Astrocyte (in vitro differentiated cells and primary cell): ENCODE measurements at regions not wholly inside any gene's neighbourhood (a gene's known extent, or its start where the extent isn't known, plus 50 kb on each side); places are given as distances from the start of the nearest gene placed in this dataset.

ENCODE experiments used
- EZH2 ChIP-seq: IDR thresholded peaks from 2 replicates; pipeline ENCODE4 v1.6.1; 2012; ENCODE audit warnings: mild to moderate bottlenecking, low read length, inconsistent platforms; ENCODE audit not compliant: insufficient read depth
- TF ChIP-seq, protein P1 (sequence below): IDR thresholded peaks from 2 replicates; pipeline ENCODE4 v1.5.1; 2011; ENCODE audit warnings: low read depth, mild to moderate bottlenecking, inconsistent platforms, low read length, moderate library complexity; ENCODE audit not compliant: insufficient read depth

DNA sequence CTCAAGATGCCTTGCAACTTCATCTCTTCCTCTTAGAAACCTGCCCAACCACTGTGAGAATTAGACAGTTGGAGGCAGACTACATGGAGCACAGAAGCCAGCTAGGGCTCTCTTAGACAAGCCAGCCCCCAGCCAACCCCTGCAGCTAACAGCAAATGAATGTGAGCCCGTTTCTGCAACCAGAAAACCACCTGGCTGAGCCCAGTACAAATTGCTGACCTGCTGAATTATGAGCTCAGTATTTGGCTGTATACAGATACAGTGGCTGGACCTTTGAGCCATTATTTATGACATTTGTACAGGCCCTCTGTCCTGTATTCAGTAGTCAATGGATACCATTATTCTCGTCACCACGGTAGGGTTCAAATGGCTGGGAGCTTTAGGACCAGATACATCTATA is 112.9 kb downstream of the TBX5 start:
- TF ChIP-seq, protein P1, sequence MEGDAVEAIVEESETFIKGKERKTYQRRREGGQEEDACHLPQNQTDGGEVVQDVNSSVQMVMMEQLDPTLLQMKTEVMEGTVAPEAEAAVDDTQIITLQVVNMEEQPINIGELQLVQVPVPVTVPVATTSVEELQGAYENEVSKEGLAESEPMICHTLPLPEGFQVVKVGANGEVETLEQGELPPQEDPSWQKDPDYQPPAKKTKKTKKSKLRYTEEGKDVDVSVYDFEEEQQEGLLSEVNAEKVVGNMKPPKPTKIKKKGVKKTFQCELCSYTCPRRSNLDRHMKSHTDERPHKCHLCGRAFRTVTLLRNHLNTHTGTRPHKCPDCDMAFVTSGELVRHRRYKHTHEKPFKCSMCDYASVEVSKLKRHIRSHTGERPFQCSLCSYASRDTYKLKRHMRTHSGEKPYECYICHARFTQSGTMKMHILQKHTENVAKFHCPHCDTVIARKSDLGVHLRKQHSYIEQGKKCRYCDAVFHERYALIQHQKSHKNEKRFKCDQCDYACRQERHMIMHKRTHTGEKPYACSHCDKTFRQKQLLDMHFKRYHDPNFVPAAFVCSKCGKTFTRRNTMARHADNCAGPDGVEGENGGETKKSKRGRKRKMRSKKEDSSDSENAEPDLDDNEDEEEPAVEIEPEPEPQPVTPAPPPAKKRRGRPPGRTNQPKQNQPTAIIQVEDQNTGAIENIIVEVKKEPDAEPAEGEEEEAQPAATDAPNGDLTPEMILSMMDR = no peak
- no peak for TF ChIP-seq EZH2
